ENCODE measurements at regions not wholly inside any gene's neighbourhood (a gene's known extent, or its start where the extent isn't known, plus 50 kb on each side); places are given as distances from the start of the nearest gene placed in this dataset.

DNA sequence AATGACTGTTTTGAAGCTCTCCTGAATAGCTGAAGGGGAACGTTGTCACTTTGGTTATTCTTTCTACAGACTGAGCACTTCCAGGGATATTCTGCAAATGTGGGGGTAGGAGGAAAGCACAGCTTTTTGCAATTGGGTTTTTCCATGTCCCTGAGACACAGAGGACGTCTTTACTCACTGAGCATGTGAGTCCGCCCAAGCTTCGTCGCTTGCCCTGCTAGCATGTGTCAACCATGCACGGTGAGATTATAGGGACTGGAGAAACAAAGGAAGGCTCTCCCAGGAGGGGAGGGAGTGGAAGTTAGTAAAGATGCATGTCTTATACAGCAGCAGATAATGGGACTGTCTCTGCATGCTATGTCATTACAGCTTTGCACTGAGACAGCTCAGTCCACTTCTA is 111.5 kb upstream of the SFRP2 start:
- TF ChIP-seq, protein P1, sequence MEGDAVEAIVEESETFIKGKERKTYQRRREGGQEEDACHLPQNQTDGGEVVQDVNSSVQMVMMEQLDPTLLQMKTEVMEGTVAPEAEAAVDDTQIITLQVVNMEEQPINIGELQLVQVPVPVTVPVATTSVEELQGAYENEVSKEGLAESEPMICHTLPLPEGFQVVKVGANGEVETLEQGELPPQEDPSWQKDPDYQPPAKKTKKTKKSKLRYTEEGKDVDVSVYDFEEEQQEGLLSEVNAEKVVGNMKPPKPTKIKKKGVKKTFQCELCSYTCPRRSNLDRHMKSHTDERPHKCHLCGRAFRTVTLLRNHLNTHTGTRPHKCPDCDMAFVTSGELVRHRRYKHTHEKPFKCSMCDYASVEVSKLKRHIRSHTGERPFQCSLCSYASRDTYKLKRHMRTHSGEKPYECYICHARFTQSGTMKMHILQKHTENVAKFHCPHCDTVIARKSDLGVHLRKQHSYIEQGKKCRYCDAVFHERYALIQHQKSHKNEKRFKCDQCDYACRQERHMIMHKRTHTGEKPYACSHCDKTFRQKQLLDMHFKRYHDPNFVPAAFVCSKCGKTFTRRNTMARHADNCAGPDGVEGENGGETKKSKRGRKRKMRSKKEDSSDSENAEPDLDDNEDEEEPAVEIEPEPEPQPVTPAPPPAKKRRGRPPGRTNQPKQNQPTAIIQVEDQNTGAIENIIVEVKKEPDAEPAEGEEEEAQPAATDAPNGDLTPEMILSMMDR (IDR thresholded peaks at IDR 0.05), result no peak
- TF ChIP-seq EZH2 (IDR thresholded peaks at IDR 0.05; ENCODE audit: borderline replicate concordance, insufficient read depth, low read depth, low read length, poor library complexity, severe bottlenecking), result no peak
